Right ventricle myocardium inferior (tissue), 1 donor: ENCODE measurements at regions not wholly inside any gene's neighbourhood (a gene's known extent, or its start where the extent isn't known, plus 50 kb on each side); places are given as distances from the start of the nearest gene placed in this dataset.
A peak's percentile ranks its signal among the peaks of the same experiment; 100 is the strongest.

Experiments
- ATAC-seq: fragments of 200-7000 bp; cut with Tn5 transposase; one replicate; pipeline ENCODE4 v1.9.1; 2020; ENCODE audit warnings: mild to moderate bottlenecking, moderate library complexity
- DNase-seq: peaks from one replicate; pipeline ENCODE4 v3.0.0; 2021; ENCODE audit errors: missing footprints
- intact Hi-C: fragments of 100-400 bp; cut with DNase I; formaldehyde crosslinking; loops from one replicate; pipeline ENCODE4 v1.11.0; 2022
- donor health status: DM: no; HTN: yes; CAD: no; lungs with severe emphysema.

DNA sequence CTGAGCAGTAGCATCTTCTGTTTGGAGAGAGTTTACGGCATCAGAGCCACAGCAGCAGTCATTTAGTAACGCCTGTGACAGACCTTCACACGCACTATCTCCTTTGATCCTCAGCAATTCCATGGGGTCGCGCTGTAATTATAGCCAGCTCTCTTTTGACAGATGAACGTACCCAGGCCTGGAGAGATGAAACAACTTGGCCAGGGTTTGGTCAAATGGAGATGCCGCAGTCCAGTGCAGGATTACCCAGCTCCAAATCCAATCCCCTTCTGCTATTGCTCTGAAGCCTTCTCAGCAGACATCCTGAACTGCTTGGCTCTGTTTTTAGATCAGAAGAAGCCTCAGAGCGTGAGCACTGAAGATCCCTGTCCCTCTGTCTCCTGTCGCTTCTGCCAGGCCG is 83.9 kb downstream of the SOX9 start:
- DNase-seq, result no peak
- ATAC-seq, result no peak
- intact Hi-C loops, result no loop called here

GRCh38 chr17:72205357-72205756 is 84.5 kb downstream of the SOX9 start:
- DNase-seq (no peak), ATAC-seq (peak; percentile 78)
- intact Hi-C loops, result no loop called here

DNA sequence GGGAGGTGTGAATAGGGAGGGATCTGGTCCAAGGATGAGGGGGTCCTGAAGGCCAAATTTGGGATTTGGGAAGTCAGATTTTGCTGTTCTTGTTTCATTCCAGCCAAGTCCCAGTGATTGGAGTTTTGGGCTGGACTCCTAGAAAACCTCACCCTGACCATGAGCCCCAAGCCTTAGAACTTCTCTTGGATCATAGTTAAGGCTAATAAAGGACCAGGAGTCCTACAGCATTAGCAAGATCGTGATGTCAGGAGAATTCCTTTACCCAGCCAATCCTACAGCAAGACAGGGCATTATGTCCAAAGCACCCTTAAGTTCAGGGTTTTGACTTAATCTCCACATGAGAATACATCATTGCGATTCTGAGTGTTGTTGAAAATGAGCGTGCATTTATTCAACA is 85.0 kb downstream of the SOX9 start:
- peak; percentile 34 for ATAC-seq
- intact Hi-C loops, result no loop called here
- DNase-seq, result no peak

GRCh38 chr17:72206376-72206775 is 85.6 kb downstream of the SOX9 start:
- DNase-seq, result no peak
- no peak for ATAC-seq
- intact Hi-C loops, result no loop called here

DNA sequence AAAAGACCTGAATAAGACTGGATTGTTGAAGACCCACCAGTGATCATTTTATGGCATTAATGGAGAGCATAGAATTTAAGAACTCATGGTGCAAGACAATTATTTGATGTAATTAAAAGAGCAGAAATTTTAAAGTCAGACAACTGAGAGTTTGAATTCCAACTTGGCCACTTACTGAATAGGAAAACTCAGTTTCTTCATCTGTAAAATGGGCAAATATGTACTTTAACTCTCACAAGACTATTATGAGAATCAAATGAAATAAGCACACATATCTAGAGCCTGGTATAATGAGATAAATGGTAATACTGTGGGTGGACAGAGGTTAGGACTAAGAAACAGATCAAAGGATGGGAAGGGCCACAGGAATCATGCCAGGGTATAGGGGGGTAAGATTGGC is 88.0 kb downstream of the SOX9 start:
- intact Hi-C loops, result no loop called here
- ATAC-seq (no peak), DNase-seq (no peak)

DNA sequence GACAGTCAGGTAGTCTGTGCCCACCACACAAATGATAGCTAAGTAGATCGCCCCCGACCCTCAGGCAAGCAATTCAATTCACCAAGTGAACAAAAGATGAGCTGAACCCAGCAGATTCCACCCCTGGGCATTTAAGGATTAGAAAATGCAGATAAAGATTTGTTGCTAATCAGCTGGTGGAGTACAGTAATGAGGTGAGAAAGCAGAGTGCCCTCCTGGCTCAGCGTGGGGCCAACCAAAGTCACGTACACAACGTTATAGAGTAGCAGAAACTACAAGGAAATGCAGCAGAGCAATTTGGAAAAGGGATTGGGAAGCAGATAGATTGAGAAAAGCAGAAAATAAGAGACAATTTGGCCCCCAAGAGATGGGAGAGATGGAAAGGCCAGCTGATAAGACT is 91.2 kb downstream of the SOX9 start:
- ATAC-seq, result no peak

GRCh38 chr17:72215490-72215889 is 94.7 kb downstream of the SOX9 start:
- DNase-seq (no peak), ATAC-seq (no peak)
- intact Hi-C loops, result no loop called here

More for the DNA sequence above, 91.2 kb downstream of the SOX9 start:
- intact Hi-C loops, result no loop called here
- no peak for DNase-seq

- intact Hi-C loops, result no loop called here
- DNase-seq (no peak), ATAC-seq (no peak)
Observed at GRCh38 chr17:72215928-72216327, 95.1 kb downstream of the SOX9 start.

DNA sequence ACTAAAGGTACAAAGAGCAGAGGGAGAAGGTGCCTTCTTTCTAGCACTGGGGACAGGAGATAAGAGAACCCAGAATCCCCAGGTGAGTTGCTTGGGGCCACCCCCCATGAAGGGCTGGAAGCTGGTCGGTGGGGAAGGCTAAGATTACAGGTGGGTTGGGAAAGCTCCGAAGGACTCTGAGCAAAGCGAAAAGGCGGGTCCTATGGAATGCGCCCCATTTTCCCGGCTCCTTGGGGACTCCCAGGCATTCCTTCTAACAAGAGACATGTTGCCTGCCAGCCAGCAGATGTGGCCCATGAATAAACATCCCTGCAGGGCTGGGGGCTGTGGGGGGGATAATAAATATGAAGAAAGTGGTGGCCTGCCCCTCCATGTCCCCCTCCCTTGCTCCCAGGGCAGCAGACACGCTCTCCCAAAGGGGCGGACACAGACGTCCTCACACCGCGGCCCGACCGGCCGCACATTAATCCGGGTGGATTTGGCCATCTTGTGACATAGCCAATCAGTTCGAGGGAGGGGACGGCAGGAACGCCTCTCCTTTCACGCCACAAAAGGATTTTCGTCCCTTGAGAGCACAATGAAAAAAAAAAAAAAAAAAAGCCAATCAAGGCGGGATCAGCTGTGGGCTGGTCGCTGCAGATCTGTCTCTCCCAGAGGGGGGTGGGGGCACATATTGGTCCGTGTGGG is 98.5 kb downstream of the SOX9 start:
- no peak for ATAC-seq
- intact Hi-C loops, result no loop called here
- DNase-seq, result no peak

DNA sequence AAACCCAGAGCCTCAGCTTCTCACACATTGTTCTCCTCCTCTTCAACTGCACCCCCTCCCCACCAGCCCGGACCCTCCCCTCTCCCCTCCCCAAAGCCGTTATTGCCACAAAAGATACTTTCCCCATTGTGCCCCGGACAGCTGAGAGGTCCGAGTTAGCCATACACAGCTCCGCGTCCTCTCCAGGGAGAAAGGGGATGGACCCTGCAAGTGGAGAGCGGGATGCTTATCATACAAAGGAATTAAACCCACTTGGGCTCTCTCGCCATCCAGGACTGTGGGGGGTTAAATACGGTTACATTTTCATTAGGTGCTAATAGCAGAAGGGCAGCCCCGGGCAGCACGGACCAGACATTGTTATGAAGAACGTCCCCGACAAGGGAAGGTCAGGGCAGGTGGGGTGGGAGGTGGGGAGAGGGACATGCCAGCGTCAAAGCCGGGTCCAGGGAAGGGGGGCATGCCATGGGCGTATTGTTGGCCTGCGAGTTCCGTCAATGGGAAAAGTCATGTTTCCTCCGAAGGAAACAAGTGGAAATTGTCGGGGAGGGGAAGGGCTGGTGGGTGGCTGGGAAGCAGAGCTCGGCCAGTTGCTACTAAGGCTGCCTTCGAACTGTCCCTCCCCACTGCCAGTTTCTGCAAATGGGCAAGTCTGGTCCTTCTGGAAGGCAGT is 99.1 kb downstream of the SOX9 start:
- intact Hi-C loops, result no loop called here
- DNase-seq (no peak), ATAC-seq (no peak)

- ATAC-seq (no peak), DNase-seq (no peak)
- intact Hi-C loops, result no loop called here
Observed at GRCh38 chr17:72222661-72223380, 102.0 kb downstream of the SOX9 start.

DNA sequence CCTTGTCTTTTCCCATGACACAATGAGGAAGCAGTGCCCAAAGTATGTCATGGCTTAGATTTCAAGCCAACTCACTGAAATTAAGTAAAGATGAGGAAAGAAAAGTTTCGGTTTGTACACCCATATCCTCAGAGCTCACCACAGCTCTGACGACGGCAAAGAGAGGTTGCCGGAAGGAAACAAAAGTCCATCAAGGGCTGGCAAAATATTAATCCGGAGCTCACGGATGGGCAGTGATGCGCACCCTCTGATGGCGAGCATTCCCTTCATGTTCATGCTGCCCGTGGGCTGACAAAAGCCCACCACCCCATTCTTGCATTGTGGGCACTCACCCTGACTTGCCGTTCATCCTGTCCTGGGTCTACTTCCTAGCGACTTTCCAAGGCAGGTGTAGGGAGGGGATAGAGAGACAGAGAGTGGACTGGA is 103.1 kb downstream of the SOX9 start:
- intact Hi-C loops, result no loop called here
- DNase-seq (no peak), ATAC-seq (no peak)

DNA sequence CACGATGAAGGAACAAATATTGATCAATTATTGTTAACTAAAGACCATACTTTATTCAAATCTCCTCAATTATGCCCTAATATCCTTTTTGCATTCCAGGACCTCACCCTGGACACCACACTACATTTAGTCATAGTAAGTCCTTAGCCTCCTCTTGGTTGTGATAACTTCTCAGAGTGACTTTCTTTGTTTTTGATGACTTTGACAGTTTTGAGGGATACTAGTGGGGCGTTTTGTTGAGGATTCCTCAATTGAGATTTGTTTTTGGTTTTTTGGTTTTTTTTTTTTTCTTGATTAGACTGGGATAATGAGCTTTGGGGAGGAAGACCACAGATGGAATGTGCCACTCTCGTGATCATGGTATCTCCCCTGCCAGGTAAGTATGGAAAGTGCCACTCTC is 105.5 kb downstream of the SOX9 start:
- ATAC-seq (no peak), DNase-seq (no peak)
- intact Hi-C loops, result no loop called here

GRCh38 chr17:72233986-72234385 is 113.2 kb downstream of the SOX9 start:
- intact Hi-C loops, result no loop called here
- DNase-seq, result no peak
- ATAC-seq, result no peak

DNA sequence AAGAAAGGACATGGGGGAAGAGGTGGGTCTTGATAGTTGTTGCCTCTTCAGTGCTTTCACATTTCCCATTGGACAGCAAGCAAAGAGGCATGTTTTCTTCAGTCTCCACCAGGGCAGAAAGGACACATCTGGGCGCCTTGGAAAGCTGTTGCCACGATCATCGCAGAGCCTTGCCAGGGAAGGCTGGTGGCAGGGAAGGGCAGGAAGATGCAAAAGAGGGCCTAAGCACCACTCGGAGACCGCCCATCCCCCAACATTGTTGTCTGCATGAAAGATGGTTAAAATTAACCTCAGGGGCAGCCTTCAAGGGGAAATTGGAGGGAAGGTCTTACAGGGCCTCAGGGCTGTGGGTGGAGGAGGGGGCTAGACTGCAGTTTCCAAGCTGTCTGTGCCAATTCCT is 114.2 kb downstream of the SOX9 start:
- intact Hi-C loops, result no loop called here
- no peak for ATAC-seq
- no peak for DNase-seq

- ATAC-seq (no peak), DNase-seq (no peak)
- intact Hi-C loops, result no loop called here
Observed at GRCh38 chr17:72236980-72237633, 116.3 kb downstream of the SOX9 start.

GRCh38 chr17:72238157-72238673 is 117.4 kb downstream of the SOX9 start:
- DNase-seq (no peak), ATAC-seq (no peak)
- intact Hi-C loops, result no loop called here

DNA sequence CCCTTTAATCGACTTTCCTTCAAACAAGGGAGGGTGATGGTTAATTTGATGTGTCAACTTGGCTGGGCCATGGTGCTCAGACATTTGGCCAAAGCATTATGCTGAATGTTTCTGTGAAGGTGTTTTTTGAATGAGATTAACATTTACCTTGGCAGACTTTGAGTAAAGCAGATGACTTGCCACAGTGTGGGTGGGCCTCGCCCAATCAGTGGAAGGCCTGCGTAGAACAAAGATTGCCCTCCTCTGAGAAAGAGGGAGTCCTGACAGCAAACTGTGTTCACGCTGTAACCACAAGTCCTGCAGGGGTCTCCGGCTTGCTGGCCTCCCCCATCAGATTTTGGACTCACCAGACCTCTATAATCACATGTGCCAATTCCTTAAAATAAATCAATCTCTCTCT is 118.7 kb downstream of the SOX9 start:
- intact Hi-C loops, result no loop called here
- ATAC-seq (no peak), DNase-seq (no peak)

GRCh38 chr17:72240333-72240732 is 119.5 kb downstream of the SOX9 start:
- DNase-seq, result no peak
- ATAC-seq, result no peak
- intact Hi-C loops, result no loop called here

GRCh38 chr17:72244494-72244893 is 123.7 kb downstream of the SOX9 start:
- no peak for ATAC-seq
- no peak for DNase-seq
- intact Hi-C loops, result no loop called here
